MM.1S (cell line): ENCODE measurements at regions not wholly inside any gene's neighbourhood (a gene's known extent, or its start where the extent isn't known, plus 50 kb on each side); places are given as distances from the start of the nearest gene placed in this dataset.

Experiments
- DNase-seq: peaks from one replicate; pipeline ENCODE4 v3.0.0-alpha.2; 2015
- H2AFZ ChIP-seq: fragments of 300-600 bp; sonication (generic); 2 replicates; pipeline ENCODE4 v1.6.0; 2016; ENCODE audit warnings: antibody characterized with exemption, low read length
- H3F3A ChIP-seq: fragments of 300-600 bp; sonication (generic); 2 replicates; pipeline ENCODE4 v1.6.1; 2016; ENCODE audit warnings: mild to moderate bottlenecking, antibody characterized with exemption, low read length, moderate library complexity, mixed read lengths; ENCODE audit not compliant: insufficient read depth
- H3K27ac ChIP-seq: fragments of 300-600 bp; sonication (generic); 2 replicates; pipeline ENCODE4 v1.5.1; 2016; ENCODE audit warnings: mild to moderate bottlenecking, low read length
- H3K27me3 ChIP-seq: fragments of 300-600 bp; sonication (generic); replicated peaks from 2 replicates; pipeline ENCODE4 v1.6.0; 2016; ENCODE audit warnings: low read length; ENCODE audit not compliant: insufficient read depth
- H3K36me3 ChIP-seq: fragments of 300-600 bp; sonication (generic); replicated peaks from 2 replicates; pipeline ENCODE4 v1.6.1; 2016; ENCODE audit warnings: mild to moderate bottlenecking, low read length, mixed read lengths; ENCODE audit not compliant: insufficient read depth
- H3K4me1 ChIP-seq: fragments of 300-600 bp; sonication (generic); 2 replicates; pipeline ENCODE4 v1.6.1; 2016; ENCODE audit warnings: low read length, mixed read lengths
- H3K4me2 ChIP-seq: fragments of 300-600 bp; sonication (generic); 2 replicates; pipeline ENCODE4 v1.6.0; 2016; ENCODE audit warnings: low read depth, low read length
- H3K4me3 ChIP-seq: fragments of 300-600 bp; sonication (generic); 2 replicates; pipeline ENCODE4 v1.5.1; 2016; ENCODE audit warnings: low read length, mixed read lengths
- H3K79me2 ChIP-seq: fragments of 300-600 bp; sonication (generic); 2 replicates; pipeline ENCODE4 v1.6.1; 2016; ENCODE audit warnings: mixed run types, low read length, mixed read lengths
- H3K9ac ChIP-seq: fragments of 300-600 bp; sonication (generic); 2 replicates; pipeline ENCODE4 v1.6.1; 2016; ENCODE audit warnings: low read length, mixed read lengths
- H3K9me2 ChIP-seq: fragments of 300-600 bp; sonication (generic); replicated peaks from 2 replicates; pipeline ENCODE4 v1.6.1; 2016; ENCODE audit warnings: mild to moderate bottlenecking, low read length, mixed read lengths; ENCODE audit not compliant: insufficient read depth
- H3K9me3 ChIP-seq: fragments of 300-600 bp; sonication (generic); replicated peaks from 2 replicates; pipeline ENCODE4 v1.6.1; 2016; ENCODE audit warnings: mild to moderate bottlenecking, low read length, mixed read lengths; ENCODE audit not compliant: insufficient read depth
- H4K20me1 ChIP-seq: fragments of 300-600 bp; sonication (generic); 2 replicates; pipeline ENCODE4 v1.6.1; 2016; ENCODE audit warnings: mild to moderate bottlenecking, low read length, moderate library complexity, mixed read lengths; ENCODE audit not compliant: insufficient read depth
- EZH2 ChIP-seq: fragments of 300-600 bp; sonication (generic); optimal IDR thresholded peaks from 2 replicates; pipeline ENCODE3; 2017; ENCODE audit warnings: low read depth, mild to moderate bottlenecking, antibody characterized with exemption, low read length, mixed read lengths
- EZH2phosphoT487 ChIP-seq: fragments of 300-600 bp; sonication (generic); IDR thresholded peaks from 2 replicates; pipeline ENCODE4 v1.6.1; 2018; ENCODE audit warnings: antibody characterized with exemption, low read length
- TF ChIP-seq, protein P1 (sequence below): fragments of 300-600 bp; sonication (generic); IDR thresholded peaks from 2 replicates; pipeline ENCODE4 v1.5.1; 2016; ENCODE audit warnings: antibody characterized with exemption, low read length, mixed read lengths

- Histone ChIP-seq H2AFZ (no peak overlapping the region), H3K4me3 (no peak overlapping the region), H3K4me1 (no peaks in the 10 kb centered on the region), H3K9me3 (no peaks in the 10 kb centered on the region), H3K9ac (no peak overlapping the region), H3K9me2 (no peaks in the 10 kb centered on the region), H4K20me1 (peaks cover 3% of the 10 kb centered on the region; the same call in 1 of the 2 replicates), H3F3A (no peaks in the 10 kb centered on the region), H3K79me2 (no peaks in the 10 kb centered on the region), H3K27ac (no peak overlapping the region), H3K27me3 (peaks cover 96% of the 10 kb centered on the region), H3K36me3 (no peaks in the 10 kb centered on the region), H3K4me2 (no peak overlapping the region)
- TF ChIP-seq EZH2 (no peak), EZH2phosphoT487 (no peak)
- TF ChIP-seq, protein P1, sequence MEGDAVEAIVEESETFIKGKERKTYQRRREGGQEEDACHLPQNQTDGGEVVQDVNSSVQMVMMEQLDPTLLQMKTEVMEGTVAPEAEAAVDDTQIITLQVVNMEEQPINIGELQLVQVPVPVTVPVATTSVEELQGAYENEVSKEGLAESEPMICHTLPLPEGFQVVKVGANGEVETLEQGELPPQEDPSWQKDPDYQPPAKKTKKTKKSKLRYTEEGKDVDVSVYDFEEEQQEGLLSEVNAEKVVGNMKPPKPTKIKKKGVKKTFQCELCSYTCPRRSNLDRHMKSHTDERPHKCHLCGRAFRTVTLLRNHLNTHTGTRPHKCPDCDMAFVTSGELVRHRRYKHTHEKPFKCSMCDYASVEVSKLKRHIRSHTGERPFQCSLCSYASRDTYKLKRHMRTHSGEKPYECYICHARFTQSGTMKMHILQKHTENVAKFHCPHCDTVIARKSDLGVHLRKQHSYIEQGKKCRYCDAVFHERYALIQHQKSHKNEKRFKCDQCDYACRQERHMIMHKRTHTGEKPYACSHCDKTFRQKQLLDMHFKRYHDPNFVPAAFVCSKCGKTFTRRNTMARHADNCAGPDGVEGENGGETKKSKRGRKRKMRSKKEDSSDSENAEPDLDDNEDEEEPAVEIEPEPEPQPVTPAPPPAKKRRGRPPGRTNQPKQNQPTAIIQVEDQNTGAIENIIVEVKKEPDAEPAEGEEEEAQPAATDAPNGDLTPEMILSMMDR = no peak
- DNase-seq = no peak
Measured at GRCh38 chr17:79452706-79453105, 158.1 kb downstream of the RBFOX3 start.

DNA sequence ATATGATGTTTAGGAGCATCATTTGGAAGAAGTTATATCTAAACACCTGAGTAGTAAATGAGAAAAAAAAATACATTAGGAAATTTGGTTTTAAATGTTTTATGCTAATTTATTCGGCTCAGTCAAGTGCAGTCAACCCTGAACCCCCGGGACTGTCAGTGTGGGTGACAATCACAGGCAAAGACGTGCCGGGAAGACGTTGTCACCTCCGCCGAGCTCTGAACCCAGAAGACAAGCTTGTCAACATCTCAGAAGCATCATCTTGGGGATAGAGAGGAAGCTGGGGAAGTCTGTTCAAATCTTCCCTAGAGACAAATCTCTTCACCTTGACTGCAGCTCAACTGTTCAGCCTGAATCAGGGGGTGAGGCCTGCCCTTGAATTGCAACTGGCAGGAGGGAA, 159.7 kb downstream of the RBFOX3 start:
- Histone ChIP-seq H3K27ac (no peak overlapping the region), H3K9ac (no peak overlapping the region), H3K79me2 (no peaks in the 10 kb centered on the region), H3K4me2 (no peak overlapping the region), H3K9me3 (no peaks in the 10 kb centered on the region), H3K27me3 (peaks cover 96% of the 10 kb centered on the region), H3K4me1 (no peaks in the 10 kb centered on the region), H3K9me2 (no peaks in the 10 kb centered on the region), H4K20me1 (no peaks in the 10 kb centered on the region), H3K36me3 (no peaks in the 10 kb centered on the region), H2AFZ (no peak overlapping the region), H3K4me3 (no peak overlapping the region), H3F3A (no peaks in the 10 kb centered on the region)
- TF ChIP-seq, protein P1 = no peak
- TF ChIP-seq EZH2 = no peak
- TF ChIP-seq EZH2phosphoT487 = no peak
- DNase-seq = no peak

GRCh38 chr17:79446399-79447009, 164.3 kb downstream of the RBFOX3 start:
- H4K20me1 ChIP-seq = no peaks in the 10 kb centered on the region
- no peak for DNase-seq
- peaks cover 94% of the 10 kb centered on the region for H3K27me3 ChIP-seq
- no peaks in the 10 kb centered on the region for H3F3A ChIP-seq
- no peak overlapping the region for H2AFZ ChIP-seq
- H3K4me1 ChIP-seq = no peaks in the 10 kb centered on the region
- no peaks in the 10 kb centered on the region for H3K36me3 ChIP-seq
- no peak overlapping the region for H3K27ac ChIP-seq
- TF ChIP-seq, protein P1 = no peak
- TF ChIP-seq EZH2 (no peak), EZH2phosphoT487 (no peak)
- H3K79me2 ChIP-seq = no peaks in the 10 kb centered on the region
- H3K9me3 ChIP-seq = no peaks in the 10 kb centered on the region
- no peak overlapping the region for H3K4me2 ChIP-seq
- no peaks in the 10 kb centered on the region for H3K9me2 ChIP-seq
- H3K9ac ChIP-seq = no peak overlapping the region
- no peak overlapping the region for H3K4me3 ChIP-seq
